ENCODE measurements at regions not wholly inside any gene's neighbourhood (a gene's known extent, or its start where the extent isn't known, plus 50 kb on each side); places are given as distances from the start of the nearest gene placed in this dataset.
"Not testable (repeated sequence)": the region's sequence is repeated elsewhere in the genome, so short reads cannot be mapped to it uniquely, and the experiment has no call there.

DNA sequence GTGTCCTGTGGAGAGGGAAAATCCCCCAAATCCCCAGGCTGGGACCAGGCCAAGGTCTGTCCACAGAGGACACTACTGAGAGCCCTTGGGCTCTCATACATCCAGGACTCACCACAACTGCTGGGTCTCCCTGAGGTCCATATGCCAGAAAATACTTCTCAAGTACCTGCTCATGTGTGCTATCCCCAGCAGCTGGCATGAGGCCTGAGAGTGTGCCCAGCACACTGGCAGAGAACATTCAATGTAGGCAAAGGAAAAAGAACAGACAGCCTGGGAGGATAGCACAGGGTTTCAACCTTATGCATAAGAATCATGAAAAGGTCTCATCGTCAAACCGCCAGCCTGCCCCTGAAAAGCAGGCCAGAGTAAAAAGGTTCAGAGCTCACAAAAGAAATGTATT is 154.1 kb upstream of the TAS2R1 start:
- DNase-seq = no peak

DNA sequence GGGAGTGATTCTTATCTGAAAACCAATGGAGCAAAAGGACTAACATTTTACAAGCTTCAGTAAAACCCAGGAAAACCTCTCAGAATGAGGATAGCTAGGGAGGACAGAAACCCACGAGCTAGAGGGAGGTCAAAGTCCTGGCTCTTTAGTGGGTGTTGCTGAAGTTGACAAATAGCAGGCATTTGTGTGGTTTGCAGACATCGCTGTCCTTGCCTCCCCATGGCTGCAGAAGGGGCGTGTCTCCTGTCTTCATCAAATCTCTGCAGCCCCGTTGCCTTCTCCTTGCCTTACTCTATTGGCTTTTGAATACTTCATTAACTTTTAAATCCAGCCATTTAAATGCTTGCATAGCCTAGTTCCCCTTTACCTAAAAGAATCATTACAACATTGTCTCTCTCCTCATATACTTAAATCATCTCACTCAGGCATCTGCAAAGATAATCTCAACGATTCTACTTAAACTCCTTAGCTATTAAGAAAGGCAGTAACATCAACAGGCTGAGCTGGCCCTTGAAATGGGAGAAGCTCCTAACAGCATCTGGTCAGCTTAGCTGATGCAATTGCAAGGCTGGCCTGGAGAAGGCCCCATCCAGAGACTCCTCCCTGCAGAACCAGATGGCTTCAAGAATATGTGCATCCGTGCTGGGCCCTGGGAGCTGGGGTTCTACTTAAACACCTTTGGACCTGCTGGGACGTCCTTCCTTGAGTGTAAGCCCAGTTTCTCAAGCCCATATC is 152.8 kb upstream of the TAS2R1 start:
- no peak for DNase-seq

DNA sequence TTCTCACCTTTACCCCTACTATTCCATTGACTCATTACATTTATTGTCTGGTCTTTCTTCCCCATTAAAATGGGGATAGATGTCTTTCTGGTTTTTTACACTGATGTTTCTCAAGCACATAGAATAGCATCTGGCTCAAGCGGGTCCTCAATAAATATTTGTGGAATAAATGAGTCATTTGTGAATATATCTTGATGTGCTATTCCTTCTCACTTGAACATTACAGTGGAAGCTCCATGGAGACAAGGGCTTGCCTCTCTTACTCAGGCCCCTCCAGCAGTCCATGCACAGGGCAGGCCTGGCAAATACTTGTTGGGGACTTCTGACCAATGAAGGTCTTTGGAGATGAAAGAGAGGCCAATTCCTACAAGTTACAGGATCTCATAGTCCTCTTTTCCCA is 151.7 kb upstream of the TAS2R1 start:
- DNase-seq = no peak

- no peak for DNase-seq
Observed at GRCh38 chr5:9781275-9781674, 151.1 kb upstream of the TAS2R1 start.

DNA sequence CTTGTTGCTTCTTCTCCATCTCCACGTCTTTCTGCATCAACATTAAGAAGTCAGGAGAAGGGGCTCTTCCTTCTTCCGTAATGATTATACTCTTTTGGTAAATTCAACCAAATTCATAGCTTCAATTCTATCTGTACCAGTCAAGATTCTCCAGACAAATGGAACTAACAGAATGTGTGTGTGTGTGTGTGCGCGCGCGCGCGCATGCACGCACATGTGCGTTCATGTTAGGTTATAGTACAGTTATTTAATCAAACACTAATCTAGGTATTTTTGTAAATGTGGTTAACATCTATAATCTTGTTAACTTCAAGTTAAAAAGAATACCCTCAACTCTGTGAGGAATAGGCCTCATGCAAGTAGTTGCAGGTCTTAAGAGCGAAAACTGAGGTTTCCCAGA is 150.3 kb upstream of the TAS2R1 start:
- DNase-seq = no peak

DNA sequence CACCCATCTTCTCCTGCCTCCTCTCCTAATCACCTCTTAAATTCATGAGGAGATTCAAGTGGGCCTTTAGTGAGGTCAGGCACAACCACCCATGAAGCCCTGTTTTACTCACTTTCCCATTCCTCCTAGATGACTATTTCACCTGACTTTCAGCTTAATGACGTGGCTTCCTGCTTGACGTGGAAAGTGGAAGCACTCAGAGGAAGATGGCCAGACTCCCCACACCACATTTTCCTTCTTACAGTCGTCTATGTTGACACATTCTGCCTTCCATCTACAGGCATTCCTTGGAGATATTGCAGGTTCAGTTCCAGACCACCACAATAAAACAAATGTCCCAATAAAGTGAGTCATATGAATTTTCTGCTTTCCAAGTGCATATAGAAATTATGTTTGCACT is 146.4 kb upstream of the TAS2R1 start:
- no peak for DNase-seq

GRCh38 chr5:9775339-9775738 is 145.2 kb upstream of the TAS2R1 start:
- no peak for DNase-seq

DNA sequence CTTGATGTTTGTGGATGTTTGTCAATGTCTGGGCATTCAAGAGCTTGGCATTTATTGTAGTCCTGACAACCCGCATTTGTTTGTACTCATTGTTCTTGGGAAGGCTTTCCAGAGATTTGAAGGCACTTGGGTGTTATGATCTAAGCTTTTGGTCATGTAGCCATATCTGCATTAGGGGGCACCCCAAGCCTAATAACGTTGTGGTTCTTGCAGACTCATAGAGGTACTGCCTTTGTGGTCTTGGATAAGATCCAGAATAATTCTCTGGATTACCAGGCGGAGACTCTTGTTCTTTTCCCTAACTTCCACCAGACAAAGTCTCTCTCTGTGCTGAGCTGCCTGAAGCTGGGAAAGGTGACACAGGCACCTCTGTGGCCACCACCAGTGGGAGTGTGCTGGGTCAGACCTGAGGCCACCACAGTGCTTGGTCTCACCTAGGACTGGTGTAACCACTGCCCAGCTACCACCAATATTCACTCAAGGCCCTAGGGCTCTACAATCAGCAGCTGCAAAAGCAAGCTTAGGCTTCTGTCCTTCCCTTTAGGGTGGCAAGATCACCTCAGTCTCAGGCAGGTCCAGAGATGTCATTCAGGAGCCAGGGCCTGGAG is 144.4 kb upstream of the TAS2R1 start:
- no peak for DNase-seq

GRCh38 chr5:9771079-9771478 is 140.9 kb upstream of the TAS2R1 start:
- DNase-seq = no peak

GRCh38 chr5:9766581-9766980 is 136.4 kb upstream of the TAS2R1 start:
- no peak for DNase-seq

GRCh38 chr5:9765419-9766140 is 135.4 kb upstream of the TAS2R1 start:
- DNase-seq = no peak

DNA sequence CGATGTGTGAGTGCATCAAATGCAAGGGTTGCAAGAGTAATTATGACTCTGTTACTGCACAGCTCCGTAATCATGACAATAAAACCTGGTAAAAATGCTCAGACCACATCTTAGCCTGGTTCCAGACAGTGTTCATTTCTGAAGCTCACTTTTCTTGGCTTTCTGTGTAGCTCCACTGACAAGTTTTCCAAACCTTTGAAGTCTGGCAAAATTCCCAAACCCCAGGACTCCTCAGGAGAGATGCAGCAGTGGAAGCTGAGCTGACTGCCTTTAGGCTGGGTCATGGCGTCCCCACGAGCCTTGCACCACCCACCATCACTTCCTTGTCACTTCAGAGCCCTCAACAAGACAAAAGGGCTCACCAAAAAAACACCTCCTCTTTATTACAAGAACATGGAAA is 131.6 kb upstream of the TAS2R1 start:
- DNase-seq = no peak

- DNase-seq = not testable (repeated sequence)
Observed at GRCh38 chr5:9752670-9753069, 122.5 kb upstream of the TAS2R1 start.

- DNase-seq = no peak
Observed at GRCh38 chr5:9743507-9743906, 113.4 kb upstream of the TAS2R1 start.

DNA sequence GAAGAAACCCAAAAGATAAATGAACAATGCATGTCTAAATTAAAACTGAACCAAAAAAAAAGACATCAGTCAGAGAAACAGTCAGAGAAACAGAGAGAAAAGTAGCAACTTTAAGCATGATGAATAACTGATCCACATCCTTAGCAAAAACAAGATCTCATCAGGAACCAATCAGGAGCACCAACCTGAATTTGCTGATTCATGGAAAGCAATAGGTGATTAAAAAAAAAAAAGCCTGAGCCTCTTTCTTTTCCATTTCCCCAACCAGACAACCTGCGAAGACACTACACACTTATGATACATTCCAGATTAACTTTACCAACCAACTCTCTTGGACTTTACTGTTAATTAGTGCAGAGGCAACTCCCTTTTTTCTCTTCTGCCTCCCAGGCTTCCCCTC is 112.7 kb upstream of the TAS2R1 start:
- DNase-seq = no peak

GRCh38 chr5:9739135-9739534 is 109.0 kb upstream of the TAS2R1 start:
- no peak for DNase-seq

- DNase-seq = no peak
Observed at GRCh38 chr5:9737265-9737664, 107.1 kb upstream of the TAS2R1 start.

DNA sequence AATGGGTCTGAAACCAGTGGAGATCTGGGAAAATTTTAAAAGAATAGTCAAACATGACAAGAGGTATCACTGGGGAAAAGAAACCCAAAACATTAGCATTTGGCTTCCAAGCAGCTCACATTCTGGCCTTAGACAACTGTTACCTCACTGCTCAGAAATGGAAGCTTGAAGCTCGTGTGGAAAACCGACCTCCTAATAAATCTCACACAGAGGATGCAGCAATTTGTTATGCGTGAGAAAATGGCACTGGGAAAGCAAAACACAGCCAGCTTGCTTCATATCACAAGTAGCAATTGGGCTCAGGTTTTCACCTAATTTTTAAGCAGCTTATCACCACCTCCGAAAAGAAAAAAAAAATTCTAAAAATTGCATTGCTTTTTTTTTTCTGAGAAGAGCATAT is 103.3 kb upstream of the TAS2R1 start:
- DNase-seq = no peak

GRCh38 chr5:9731159-9731558 is 101.0 kb upstream of the TAS2R1 start:
- DNase-seq = no peak

GRCh38 chr5:9728261-9728660 is 98.1 kb upstream of the TAS2R1 start:
- no peak for DNase-seq

DNA sequence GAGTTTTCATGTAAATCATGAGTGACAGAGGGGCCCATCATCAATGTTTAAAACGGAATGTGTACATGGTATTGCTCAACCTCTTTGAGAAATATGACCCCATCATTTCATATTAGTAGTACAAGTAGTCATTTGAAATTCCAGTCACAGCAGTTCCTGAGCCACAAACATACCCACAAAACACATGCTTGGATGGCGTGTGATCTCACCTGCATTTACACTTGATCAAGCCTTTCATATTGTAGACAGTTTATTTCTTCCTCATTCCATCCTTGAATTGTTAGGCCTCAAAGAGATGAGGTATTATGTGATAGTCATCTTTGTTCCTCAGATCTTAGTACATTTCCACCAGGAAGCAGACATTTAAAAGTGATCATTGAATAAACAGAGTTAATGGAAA is 96.8 kb upstream of the TAS2R1 start:
- no peak for DNase-seq

- DNase-seq = not testable (repeated sequence)
Observed at GRCh38 chr5:9725265-9725664, 95.1 kb upstream of the TAS2R1 start.

- DNase-seq = no peak
Observed at GRCh38 chr5:9724707-9725106, 94.6 kb upstream of the TAS2R1 start.

GRCh38 chr5:9722601-9723180 is 92.5 kb upstream of the TAS2R1 start:
- no peak for DNase-seq
